Activated T-cell treated with anti-CD3 and anti-CD28 coated beads, Interleukin-2, amount 50 U/mL, for 24 hours (primary cell): ENCODE measurements at regions not wholly inside any gene's neighbourhood (a gene's known extent, or its start where the extent isn't known, plus 50 kb on each side); places are given as distances from the start of the nearest gene placed in this dataset.

Experiments
- DNase-seq: peaks from one replicate; pipeline ENCODE4 v3.0.0-alpha.2; 2020
- H3K27ac Mint-ChIP-seq: 2 replicates; pipeline ENCODE4 v1.8.0; 2020; ENCODE audit warnings: mild to moderate bottlenecking, mixed read lengths
- H3K27me3 Mint-ChIP-seq: 2 replicates; pipeline ENCODE4 v1.8.0; 2020; ENCODE audit warnings: mixed read lengths
- H3K36me3 Mint-ChIP-seq: 2 replicates; pipeline ENCODE4 v1.8.0; 2020; ENCODE audit warnings: low read depth, mixed read lengths
- H3K4me1 Mint-ChIP-seq: 2 replicates; pipeline ENCODE4 v1.8.0; 2020; ENCODE audit warnings: low read depth, mixed read lengths
- H3K4me3 Mint-ChIP-seq: 2 replicates; pipeline ENCODE4 v1.8.0; 2020; ENCODE audit warnings: mild to moderate bottlenecking, moderate library complexity, mixed read lengths
- H3K9me3 Mint-ChIP-seq: 2 replicates; pipeline ENCODE4 v1.8.0; 2020; ENCODE audit warnings: mixed read lengths

- Mint-ChIP-seq H3K36me3 (no peaks in the 10 kb centered on the region), H3K9me3 (no peaks in the 10 kb centered on the region), H3K27me3 (no peaks in the 10 kb centered on the region), H3K27ac (no peak overlapping the region), H3K4me3 (no peak overlapping the region), H3K4me1 (no peaks in the 10 kb centered on the region)
- no peak for DNase-seq
Measured at GRCh38 chr2:59012234-59012633, 771.1 kb upstream of the FANCL start.

- Mint-ChIP-seq H3K27me3 (no peaks in the 10 kb centered on the region), H3K4me3 (no peak overlapping the region), H3K36me3 (no peaks in the 10 kb centered on the region), H3K9me3 (no peaks in the 10 kb centered on the region), H3K4me1 (no peaks in the 10 kb centered on the region), H3K27ac (no peak overlapping the region)
- DNase-seq: no peak
Measured at GRCh38 chr2:59008950-59009349, 767.8 kb upstream of the FANCL start.

GRCh38 chr2:59005836-59006615, 764.9 kb upstream of the FANCL start:
- Mint-ChIP-seq H3K27me3 (no peaks in the 10 kb centered on the region), H3K4me1 (no peaks in the 10 kb centered on the region), H3K4me3 (no peak overlapping the region), H3K9me3 (no peaks in the 10 kb centered on the region), H3K27ac (no peak overlapping the region), H3K36me3 (no peaks in the 10 kb centered on the region)
- no peak for DNase-seq

GRCh38 chr2:59004621-59005020, 763.5 kb upstream of the FANCL start:
- Mint-ChIP-seq H3K36me3 (no peaks in the 10 kb centered on the region), H3K27ac (no peak overlapping the region), H3K4me1 (no peaks in the 10 kb centered on the region), H3K4me3 (no peak overlapping the region), H3K9me3 (peaks cover 2% of the 10 kb centered on the region), H3K27me3 (no peaks in the 10 kb centered on the region)
- no peak for DNase-seq

GRCh38 chr2:59000796-59001195, 759.7 kb upstream of the FANCL start:
- no peak overlapping the region for H3K4me3 Mint-ChIP-seq

GRCh38 chr2:58992062-58992706, 751.1 kb upstream of the FANCL start:
- Mint-ChIP-seq H3K27me3 (no peaks in the 10 kb centered on the region), H3K4me3 (no peak overlapping the region), H3K4me1 (no peaks in the 10 kb centered on the region), H3K27ac (no peak overlapping the region), H3K9me3 (no peaks in the 10 kb centered on the region), H3K36me3 (no peaks in the 10 kb centered on the region)
- DNase-seq: no peak

More at GRCh38 chr2:59000796-59001195, 759.7 kb upstream of the FANCL start:
- Mint-ChIP-seq H3K9me3 (peaks cover 2% of the 10 kb centered on the region), H3K27ac (no peak overlapping the region), H3K4me1 (no peaks in the 10 kb centered on the region), H3K36me3 (no peaks in the 10 kb centered on the region), H3K27me3 (no peaks in the 10 kb centered on the region)
- no peak for DNase-seq

- no peaks in the 10 kb centered on the region for H3K36me3 Mint-ChIP-seq
- no peaks in the 10 kb centered on the region for H3K27me3 Mint-ChIP-seq
- H3K4me1 Mint-ChIP-seq: no peaks in the 10 kb centered on the region
- H3K9me3 Mint-ChIP-seq: no peaks in the 10 kb centered on the region
- no peak overlapping the region for H3K4me3 Mint-ChIP-seq
- H3K27ac Mint-ChIP-seq: no peak overlapping the region
- no peak for DNase-seq
Measured at GRCh38 chr2:58991357-58991756, 750.2 kb upstream of the FANCL start.

GRCh38 chr2:58985541-58985940, 744.4 kb upstream of the FANCL start:
- no peaks in the 10 kb centered on the region for H3K36me3 Mint-ChIP-seq
- H3K27ac Mint-ChIP-seq: no peak overlapping the region
- H3K27me3 Mint-ChIP-seq: peaks cover 2% of the 10 kb centered on the region
- no peak overlapping the region for H3K4me3 Mint-ChIP-seq
- no peaks in the 10 kb centered on the region for H3K4me1 Mint-ChIP-seq
- DNase-seq: no peak
- H3K9me3 Mint-ChIP-seq: no peaks in the 10 kb centered on the region

GRCh38 chr2:58984731-58985130, 743.6 kb upstream of the FANCL start:
- peaks cover 2% of the 10 kb centered on the region for H3K27me3 Mint-ChIP-seq
- no peak for DNase-seq
- no peak overlapping the region for H3K27ac Mint-ChIP-seq
- H3K4me3 Mint-ChIP-seq: no peak overlapping the region
- no peaks in the 10 kb centered on the region for H3K4me1 Mint-ChIP-seq
- H3K36me3 Mint-ChIP-seq: no peaks in the 10 kb centered on the region
- no peaks in the 10 kb centered on the region for H3K9me3 Mint-ChIP-seq

GRCh38 chr2:58983111-58983510, 742.0 kb upstream of the FANCL start:
- H3K4me3 Mint-ChIP-seq: no peak overlapping the region
- H3K9me3 Mint-ChIP-seq: no peaks in the 10 kb centered on the region
- peaks cover 2% of the 10 kb centered on the region for H3K27me3 Mint-ChIP-seq
- DNase-seq: no peak
- no peaks in the 10 kb centered on the region for H3K4me1 Mint-ChIP-seq
- H3K36me3 Mint-ChIP-seq: no peaks in the 10 kb centered on the region
- no peak overlapping the region for H3K27ac Mint-ChIP-seq

GRCh38 chr2:58981237-58981636, 740.1 kb upstream of the FANCL start:
- no peaks in the 10 kb centered on the region for H3K9me3 Mint-ChIP-seq
- H3K27ac Mint-ChIP-seq: no peak overlapping the region
- no peaks in the 10 kb centered on the region for H3K4me1 Mint-ChIP-seq
- H3K36me3 Mint-ChIP-seq: no peaks in the 10 kb centered on the region
- H3K4me3 Mint-ChIP-seq: no peak overlapping the region
- DNase-seq: no peak
- peaks cover 2% of the 10 kb centered on the region for H3K27me3 Mint-ChIP-seq

- Mint-ChIP-seq H3K27ac (no peak overlapping the region), H3K4me1 (no peaks in the 10 kb centered on the region), H3K4me3 (no peak overlapping the region), H3K36me3 (no peaks in the 10 kb centered on the region), H3K9me3 (no peaks in the 10 kb centered on the region), H3K27me3 (peaks cover 2% of the 10 kb centered on the region)
- DNase-seq: no peak
Measured at GRCh38 chr2:58976375-58977071, 735.4 kb upstream of the FANCL start.

- Mint-ChIP-seq H3K4me1 (no peaks in the 10 kb centered on the region), H3K27ac (no peak overlapping the region), H3K9me3 (no peaks in the 10 kb centered on the region), H3K4me3 (no peak overlapping the region), H3K27me3 (no peaks in the 10 kb centered on the region), H3K36me3 (no peaks in the 10 kb centered on the region)
- no peak for DNase-seq
Measured at GRCh38 chr2:58974881-58975280, 733.8 kb upstream of the FANCL start.

- H3K27ac Mint-ChIP-seq: no peak overlapping the region
- H3K36me3 Mint-ChIP-seq: no peaks in the 10 kb centered on the region
- H3K4me1 Mint-ChIP-seq: no peaks in the 10 kb centered on the region
- H3K9me3 Mint-ChIP-seq: no peaks in the 10 kb centered on the region
- H3K27me3 Mint-ChIP-seq: no peaks in the 10 kb centered on the region
- no peak for DNase-seq
- H3K4me3 Mint-ChIP-seq: no peak overlapping the region
Measured at GRCh38 chr2:58974426-58974825, 733.3 kb upstream of the FANCL start.

GRCh38 chr2:58973811-58974281, 732.7 kb upstream of the FANCL start:
- no peaks in the 10 kb centered on the region for H3K27me3 Mint-ChIP-seq
- H3K4me1 Mint-ChIP-seq: no peaks in the 10 kb centered on the region
- no peak overlapping the region for H3K4me3 Mint-ChIP-seq
- no peak overlapping the region for H3K27ac Mint-ChIP-seq
- no peak for DNase-seq
- no peaks in the 10 kb centered on the region for H3K9me3 Mint-ChIP-seq
- no peaks in the 10 kb centered on the region for H3K36me3 Mint-ChIP-seq
